ENCODE measurements at regions not wholly inside any gene's neighbourhood (a gene's known extent, or its start where the extent isn't known, plus 50 kb on each side); places are given as distances from the start of the nearest gene placed in this dataset.

DNA sequence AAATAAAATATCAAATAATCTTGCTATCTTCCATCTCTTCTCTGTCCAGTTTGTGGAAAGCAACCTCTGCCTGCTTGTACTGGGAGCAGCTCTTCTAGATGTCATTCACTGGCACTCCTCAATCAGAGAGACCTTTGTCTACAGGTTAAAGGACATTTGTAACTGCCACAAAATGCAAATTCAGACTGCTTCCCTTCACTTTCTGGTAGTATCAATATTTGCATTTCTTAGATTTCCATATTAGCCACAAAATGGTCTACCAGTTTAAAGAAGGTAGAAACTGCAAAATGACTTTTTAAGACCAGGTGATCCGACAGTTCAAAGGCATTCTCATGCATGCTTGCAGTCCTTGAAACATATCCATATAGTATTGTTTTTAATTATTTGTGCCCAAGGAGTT is 51.7 kb upstream of the RCN1 start:
- DNase-seq (ENCODE audit: low read depth), result no peak

GRCh38 chr11:32034680-32035079 is 56.2 kb upstream of the RCN1 start:
- DNase-seq (ENCODE audit: low read depth), result no peak

DNA sequence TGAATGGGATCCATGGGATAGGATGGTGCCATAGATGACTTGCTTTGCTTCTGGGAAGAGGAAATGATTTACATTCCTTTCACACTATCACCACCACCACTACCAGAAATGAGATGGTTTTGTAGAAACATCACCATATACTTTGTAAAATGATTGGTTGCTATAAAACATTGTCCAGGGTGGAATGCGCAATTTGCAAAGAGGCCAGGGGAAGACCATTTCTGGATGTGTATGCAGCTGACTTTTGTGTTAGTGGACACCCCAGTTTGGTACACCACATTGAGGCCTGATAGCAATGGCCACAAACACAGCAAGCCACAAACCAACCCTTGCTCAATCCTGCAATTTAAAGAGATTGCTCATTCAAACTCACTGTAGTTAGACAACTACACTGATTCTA is 56.7 kb upstream of the RCN1 start:
- DNase-seq (ENCODE audit: low read depth), result no peak

DNA sequence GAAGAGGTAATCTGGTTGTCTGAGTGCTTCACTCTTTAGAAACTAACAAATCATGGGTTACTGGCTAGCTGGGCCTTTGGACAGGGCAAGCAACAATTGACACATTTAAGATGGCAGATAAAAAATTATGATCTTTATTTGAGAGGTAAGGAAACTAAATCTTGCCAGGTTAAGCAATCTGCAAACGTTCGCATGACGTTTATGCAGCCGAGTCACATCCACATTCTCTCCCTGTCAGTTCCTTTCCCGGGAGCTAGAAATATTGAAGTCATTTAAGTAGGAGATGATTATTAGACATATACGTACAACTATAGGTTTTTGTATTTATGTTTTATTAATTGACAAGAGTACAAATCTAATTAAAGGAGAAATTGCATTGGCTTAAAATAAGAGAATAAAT is 57.4 kb upstream of the RCN1 start:
- DNase-seq (ENCODE audit: low read depth), result no peak

DNA sequence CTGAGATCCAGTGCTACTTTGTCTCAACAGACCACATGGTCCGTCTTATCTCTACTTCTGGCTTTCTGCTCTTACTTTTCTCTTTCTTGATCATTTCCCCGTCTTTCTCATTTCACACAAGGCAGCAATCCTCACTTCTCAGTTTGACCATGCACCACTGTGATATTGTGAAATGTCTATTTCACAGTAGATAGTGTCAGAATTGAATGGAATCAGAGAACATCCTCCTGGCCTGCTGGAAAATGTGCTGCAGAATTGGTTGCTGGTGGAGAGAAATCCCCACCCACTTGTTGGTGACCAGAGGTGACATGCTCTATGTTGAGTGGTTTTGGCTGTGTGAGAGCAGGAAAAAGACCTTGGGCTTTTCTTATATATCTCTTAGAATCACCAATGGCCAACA is 57.8 kb upstream of the RCN1 start:
- DNase-seq (ENCODE audit: low read depth), result no peak

DNA sequence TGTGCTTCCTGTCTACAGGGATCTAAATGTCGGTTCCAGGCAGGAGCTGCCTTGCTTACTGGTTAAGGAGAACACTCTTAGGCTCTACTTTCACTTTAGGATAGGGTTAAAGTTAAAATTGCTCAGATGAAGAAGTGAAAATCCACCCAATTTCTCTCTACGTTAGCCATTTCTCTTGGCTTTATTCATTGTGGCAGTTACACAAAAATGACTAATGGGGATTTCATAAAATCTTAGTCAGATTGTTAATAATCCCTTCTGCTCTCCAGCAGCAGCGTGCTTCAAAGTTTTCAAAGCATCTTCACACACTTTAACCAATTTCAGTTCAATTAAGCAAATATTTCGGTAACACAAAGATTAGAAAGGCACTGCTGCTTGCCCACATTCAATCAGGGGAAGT is 58.4 kb upstream of the RCN1 start:
- DNase-seq (ENCODE audit: low read depth), result no peak

DNA sequence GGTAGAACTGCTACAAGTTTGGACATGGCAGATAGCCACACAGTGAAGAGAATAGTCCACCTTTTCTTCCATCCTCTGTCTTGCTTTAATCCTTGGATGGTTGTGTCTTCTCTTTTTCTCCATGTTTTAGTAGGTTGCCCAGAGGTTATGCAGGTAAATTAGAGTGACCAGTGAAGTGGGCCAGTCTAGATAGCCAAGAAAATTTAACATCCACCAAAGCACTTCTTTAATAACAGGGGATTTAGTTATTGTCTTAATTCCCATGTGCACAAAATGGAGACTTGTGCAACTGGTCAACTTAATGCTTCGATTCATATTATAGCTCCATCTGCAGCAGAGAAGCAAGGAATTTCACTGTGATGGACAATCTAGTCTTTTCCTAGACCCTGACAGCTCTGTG is 58.8 kb upstream of the RCN1 start:
- no peak for DNase-seq (ENCODE audit: low read depth)

GRCh38 chr11:32030875-32031503 is 59.9 kb upstream of the RCN1 start:
- DNase-seq (ENCODE audit: low read depth), result no peak

GRCh38 chr11:32029721-32030120 is 61.2 kb upstream of the RCN1 start:
- DNase-seq (ENCODE audit: low read depth), result no peak

DNA sequence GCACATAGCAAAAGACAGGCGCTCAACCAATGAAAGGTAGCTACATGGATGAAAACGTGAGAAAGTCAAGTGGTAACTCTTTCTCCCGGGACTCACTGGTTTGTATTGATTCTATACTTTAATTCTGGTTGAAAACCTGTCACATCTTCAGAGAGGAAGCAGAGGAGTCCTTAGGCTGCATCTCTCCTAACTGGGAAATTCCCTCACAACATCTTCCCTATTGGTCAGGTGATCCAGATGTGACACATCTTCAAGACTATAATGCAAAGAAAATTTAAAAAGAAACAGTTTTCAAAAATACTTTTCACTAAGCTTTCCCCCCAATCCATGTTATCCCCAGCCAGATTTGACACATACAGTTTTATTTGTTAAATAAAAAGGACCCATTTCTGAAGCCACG is 62.7 kb upstream of the RCN1 start:
- DNase-seq (ENCODE audit: low read depth), result no peak

DNA sequence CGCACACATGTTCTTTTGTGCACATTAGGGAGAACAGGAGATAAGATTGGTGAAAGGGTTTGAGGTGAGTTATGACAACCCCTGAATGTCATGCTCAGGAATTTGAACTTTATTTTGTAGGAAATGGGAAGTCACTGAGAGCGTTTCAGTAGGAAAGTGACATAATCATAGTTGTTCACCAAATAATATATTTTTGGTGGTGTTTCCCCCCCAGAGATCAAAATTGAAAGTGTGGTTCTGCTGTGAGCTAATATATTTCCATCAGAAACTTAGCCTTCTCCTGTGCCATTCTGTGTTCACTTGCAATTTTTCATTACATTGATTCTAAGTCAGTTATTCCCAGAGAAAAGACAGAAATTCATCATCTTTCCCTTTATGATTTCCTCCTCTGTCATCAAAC is 64.1 kb upstream of the RCN1 start:
- no peak for DNase-seq (ENCODE audit: low read depth)

- no peak for DNase-seq (ENCODE audit: low read depth)
These were observed 65.9 kb upstream of the RCN1 start for GRCh38 chr11:32024948-32025347.

DNA sequence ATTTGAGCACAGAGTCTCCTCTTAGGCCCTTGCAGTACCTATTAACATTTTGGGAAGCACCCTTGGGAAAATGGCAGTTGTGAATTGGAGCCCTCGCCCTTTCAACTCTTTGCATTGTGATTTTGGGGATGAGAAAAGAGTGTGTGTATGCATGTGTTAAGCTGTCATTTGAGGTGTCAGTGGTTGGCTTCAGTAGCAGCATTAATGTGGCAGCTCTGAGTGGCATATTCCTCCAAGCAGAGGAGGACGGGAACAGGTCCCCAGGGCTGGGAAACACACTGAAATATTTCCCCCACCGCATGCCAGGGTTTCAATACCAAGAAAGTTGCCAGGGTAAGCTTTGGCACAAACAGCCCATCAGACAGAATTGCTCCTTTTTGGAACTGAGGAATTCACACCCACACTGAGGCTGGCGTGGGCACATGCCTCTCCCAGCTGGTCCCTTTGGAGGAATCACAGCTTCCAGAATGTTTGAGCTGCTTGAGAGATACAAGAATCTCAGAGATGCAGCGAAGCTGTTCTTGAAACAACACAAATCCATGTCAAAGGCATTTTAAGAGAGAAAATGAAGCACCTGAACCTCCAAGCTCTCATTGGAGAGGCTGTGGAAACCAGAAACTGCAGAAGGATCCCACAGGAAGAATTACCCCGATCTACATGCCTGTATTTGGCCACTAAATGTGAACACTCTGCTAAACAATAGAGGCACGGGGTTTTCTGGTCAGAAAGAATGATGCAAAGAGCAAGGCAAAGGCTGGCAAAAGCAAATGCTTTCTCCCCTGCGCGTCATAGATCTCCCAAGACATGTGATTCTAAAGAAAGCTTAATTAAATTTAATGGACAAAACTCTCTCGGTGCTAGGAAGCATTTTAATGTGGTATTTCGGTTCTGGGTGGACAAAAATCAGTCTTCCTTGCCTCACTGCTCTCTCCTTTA is 67.2 kb upstream of the RCN1 start:
- DNase-seq (ENCODE audit: low read depth), result no peak

DNA sequence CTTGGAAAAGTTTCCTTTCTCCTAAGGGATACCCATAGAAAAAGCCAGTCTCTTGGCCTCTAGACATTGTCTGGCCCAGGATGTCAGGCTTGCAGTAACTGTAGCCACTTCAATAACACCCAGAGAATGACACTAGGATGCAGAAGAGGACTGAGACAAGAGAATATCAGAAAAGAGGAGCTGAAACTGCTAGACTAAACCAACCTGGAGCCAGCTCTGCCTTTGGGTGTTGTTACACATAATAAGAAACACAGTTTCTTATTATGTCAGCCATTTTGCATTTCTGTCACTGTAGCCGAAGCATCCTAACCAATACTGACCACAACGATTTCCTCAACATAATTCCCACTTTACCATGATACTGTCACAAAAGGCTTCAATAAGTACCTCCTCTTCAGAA is 72.2 kb upstream of the RCN1 start:
- DNase-seq (ENCODE audit: low read depth), result no peak

DNA sequence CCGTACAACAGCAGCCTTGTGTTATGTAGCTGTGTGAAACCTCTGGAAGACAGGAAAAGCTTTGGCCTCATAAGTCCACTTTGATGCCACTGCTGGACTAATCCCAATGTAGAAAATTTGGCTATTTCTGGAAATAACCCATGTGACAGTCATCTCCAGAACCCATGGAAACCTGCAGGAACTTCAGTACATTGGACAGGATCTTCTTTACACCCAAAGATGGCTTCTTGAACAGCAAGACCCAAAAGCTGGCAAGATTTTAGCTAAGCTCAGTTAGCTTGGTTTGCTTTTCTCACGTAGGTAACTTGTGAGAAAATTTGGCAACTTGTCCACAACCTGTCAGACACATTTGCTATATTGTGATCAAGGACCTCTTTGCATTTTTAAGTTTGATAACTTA is 74.8 kb upstream of the RCN1 start:
- no peak for DNase-seq (ENCODE audit: low read depth)

GRCh38 chr11:32015427-32015826 is 75.4 kb upstream of the RCN1 start:
- no peak for DNase-seq (ENCODE audit: low read depth)

DNA sequence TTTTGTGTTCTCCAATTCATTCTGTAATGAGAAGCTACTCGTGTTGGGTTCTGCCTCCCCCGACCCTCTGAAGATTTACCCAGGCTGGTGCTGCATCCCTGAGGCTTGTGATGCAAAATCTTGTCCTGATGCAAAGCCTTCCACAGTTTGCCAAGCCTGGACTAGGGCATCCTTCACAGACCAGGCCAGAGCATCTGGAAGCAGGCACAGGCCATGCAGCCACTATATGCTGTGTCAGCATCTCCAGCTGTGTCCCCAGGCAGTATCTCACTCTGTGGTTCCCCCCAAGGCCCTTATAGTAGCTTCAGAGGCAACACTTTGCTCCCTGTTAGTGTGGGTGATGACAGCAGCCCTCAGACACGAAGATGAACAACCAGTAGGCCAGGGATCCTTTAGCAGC is 77.3 kb upstream of the RCN1 start:
- no peak for DNase-seq (ENCODE audit: low read depth)

DNA sequence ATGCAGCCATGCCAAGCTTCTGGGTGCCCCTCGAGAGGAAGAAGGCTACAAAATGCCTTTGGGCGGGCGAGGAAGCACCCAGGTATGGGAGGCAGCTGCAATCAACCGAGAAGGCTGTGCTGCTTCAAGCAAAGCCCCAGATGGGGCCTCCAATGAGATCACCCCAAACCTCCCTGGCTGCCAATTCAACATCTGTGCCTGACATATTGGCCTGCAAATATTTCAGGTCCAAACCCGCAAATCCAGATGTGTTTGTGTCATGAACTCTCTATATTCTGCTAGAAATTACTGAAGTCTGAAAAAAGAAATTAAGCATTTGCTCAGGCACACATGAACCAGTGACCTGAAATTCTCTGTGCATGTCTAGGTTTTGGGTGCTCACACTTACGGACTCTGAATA is 78.8 kb upstream of the RCN1 start:
- no peak for DNase-seq (ENCODE audit: low read depth)

DNA sequence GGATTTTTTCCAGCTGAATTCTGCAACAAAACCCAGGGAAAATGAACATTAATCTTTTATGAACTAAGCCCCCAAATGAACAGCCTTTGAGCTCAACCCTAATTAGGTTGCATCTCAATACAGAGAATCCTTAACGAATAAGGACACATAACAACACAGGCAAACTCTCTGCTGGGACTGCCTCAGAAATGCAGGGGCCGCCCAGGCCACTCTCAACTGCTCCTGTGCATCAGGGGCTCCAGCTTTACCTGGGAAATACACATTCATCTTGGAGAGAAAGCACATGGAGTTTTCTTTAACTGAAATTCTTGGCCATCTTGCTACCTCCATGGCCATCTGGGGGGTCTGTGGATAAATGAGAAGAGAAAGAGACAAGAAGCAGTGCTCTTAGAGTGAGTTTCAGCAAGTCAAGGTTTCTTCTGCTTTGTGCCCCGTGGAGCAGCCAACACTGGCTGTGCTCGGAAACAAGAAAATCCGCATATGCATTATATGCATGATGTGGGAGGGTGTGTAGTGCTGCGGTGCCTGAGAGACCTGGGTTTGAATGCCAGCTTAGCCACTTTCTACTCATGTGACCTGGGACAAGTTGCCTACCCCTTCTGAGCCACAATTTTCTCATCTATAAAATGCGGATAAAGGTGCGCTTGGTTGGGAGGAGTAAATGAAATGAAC is 81.9 kb upstream of the RCN1 start:
- DNase-seq (ENCODE audit: low read depth), result no peak

DNA sequence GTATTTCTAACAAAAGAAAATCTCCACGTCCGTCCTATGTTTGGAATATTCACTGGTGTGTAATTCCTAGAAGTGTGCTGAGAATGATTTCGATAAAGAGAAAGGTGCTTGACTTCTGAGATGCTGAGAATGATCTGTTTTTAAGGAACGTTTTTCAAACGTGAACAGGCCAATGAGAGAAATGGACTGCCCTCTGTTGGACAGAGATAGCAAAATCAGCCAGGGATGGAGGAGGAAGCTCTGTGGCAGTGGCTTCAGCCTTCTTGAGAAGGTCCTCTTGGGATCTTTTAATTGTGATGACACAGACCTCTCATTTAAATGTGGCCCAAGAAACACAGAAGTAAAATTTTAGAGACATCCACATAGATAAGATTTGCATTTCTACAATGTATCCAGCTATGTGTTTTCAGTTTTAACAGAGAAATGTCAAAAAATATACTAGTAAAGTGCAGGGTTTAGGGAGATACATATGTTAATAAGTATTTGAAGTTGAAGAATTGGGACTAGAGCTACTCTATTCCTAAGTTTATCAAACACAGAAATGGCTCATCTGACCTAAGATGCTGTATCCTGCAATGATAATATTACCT is 84.0 kb upstream of the RCN1 start:
- DNase-seq (ENCODE audit: low read depth), result peak; percentile 11

DNA sequence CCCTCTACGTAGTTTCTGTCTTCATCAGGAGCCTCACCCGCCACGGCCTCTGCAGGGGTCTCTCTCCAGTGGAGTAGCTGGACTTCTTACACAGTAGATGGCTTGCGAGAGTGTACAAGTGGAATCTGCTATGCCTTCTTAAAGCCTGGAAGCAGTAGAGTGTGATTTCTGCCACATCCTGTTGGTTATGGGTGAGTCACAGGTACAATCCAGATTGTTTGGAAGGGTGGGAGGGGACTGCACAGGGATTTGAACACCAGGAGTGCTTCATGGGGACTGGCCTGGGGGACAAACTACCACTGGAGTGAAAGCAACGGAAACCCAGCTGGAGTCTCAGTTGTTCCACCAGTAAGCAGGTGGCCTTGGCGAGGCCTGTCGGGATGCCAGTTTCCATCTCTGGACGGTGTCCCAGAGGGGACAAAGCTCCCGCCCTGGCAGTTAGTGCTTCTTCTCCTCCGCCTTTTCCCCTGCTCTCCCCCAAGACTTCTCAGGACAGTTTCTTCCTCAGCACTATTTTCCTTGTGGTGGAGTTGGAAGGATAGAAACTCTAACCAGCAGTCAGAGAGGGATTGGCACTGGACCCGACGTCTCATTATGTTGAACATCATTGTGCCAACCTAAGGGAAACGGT is 85.0 kb upstream of the RCN1 start:
- no peak for DNase-seq (ENCODE audit: low read depth)

DNA sequence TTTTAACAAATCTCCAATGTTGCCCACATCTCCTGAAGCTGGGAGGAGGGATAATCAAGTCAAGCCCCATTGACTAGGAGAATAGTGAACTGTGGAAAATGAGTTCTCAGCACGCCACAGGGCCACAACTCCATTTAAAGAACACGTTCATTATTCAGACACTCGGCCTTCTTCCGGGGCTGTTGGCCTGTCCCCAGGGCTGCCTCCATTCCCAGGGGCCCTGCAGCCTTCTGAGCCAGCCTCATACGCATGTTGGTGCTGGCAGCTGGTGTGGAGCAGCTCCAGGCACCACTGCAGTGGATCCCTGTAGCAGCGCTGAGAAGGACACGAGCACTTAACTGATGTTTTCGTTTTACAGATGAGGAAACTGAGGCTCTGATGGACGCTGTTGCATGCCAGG is 87.5 kb upstream of the RCN1 start:
- no peak for DNase-seq (ENCODE audit: low read depth)

Data from CMK (cell line).